ENCODE measurements at regions not wholly inside any gene's neighbourhood (a gene's known extent, or its start where the extent isn't known, plus 50 kb on each side); places are given as distances from the start of the nearest gene placed in this dataset.

DNA sequence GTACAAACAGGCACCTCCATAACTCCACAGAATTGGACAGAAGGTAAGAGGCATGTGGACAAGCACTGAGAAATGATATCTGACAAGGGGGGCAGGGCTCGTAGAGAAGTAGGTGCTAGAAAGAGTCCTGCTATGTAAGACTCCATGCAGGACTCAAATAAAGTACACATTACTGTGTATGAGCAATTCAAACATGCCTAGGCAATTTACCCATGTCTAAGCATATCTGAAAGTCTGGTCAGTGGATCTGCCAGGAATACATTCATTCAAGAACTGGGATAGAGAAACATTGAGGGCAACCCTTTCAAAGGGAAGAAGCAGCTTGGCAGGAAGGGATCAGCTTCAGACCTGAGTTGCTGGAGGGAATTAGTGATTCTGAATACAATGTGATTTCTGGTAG is 174.1 kb upstream of the MCTP2 start:
- FAIRE-seq (no peak), DNase-seq (ENCODE audit: low spot score) (no peak)

DNA sequence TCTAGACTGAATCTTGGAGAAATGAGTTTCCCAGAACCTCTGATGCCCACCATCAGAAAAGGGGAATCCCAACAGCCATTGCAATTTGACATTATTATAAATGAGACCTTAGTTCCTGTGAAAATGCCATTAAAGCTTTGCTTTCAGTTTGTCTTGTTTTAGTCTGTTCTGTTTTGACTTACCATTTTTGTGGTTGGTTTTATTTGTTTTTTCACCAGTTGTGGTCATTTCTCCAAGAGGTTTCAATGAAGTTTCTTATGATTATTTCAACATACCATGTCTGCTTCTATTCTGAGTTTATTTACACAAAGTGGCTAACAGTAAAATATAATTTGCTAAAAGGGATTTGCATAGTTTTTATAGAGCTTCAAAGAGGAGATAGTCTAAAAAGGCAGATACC is 175.0 kb upstream of the MCTP2 start:
- no peak for FAIRE-seq
- no peak for DNase-seq (ENCODE audit: low spot score)

DNA sequence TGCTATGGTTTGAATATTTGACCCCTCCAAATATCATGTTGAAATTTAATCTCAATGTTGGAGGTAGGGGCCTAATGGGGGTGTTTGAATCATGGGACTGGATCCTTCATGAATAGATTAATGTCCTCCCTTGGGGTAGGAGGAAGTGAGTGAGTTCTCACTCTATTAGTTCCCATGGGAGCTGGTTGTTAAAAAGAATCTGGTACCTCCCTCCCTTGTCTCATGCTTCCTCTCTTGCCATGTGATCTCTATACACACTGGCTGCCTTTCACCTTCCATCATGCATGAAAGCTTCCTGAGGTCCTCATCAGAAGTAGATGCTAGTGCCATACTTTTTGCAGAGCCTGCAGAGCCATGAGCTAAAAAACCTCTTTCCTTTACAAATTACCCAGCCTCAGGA is 177.7 kb upstream of the MCTP2 start:
- FAIRE-seq, result no peak
- DNase-seq (ENCODE audit: low spot score), result no peak

DNA sequence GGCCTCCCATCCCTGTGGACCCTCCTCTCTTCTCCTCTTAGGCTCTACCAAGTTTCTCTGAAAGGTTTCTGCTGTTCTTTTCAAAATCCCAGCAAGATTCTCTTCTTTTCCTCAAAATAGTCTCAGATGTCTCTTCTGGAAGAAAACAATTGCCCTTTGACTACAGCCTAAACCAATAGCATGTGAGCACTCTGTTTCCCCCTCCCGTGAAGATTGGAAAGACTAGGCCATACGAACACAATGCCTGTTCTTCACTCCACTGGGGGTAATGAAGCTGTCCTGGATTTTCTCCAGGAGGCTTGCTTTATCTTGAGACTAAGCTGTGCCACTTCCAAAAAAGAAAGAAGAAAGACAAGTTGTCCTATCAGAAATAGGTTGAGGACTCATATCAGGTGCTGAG is 178.7 kb upstream of the MCTP2 start:
- FAIRE-seq (no peak), DNase-seq (ENCODE audit: low spot score) (no peak)

DNA sequence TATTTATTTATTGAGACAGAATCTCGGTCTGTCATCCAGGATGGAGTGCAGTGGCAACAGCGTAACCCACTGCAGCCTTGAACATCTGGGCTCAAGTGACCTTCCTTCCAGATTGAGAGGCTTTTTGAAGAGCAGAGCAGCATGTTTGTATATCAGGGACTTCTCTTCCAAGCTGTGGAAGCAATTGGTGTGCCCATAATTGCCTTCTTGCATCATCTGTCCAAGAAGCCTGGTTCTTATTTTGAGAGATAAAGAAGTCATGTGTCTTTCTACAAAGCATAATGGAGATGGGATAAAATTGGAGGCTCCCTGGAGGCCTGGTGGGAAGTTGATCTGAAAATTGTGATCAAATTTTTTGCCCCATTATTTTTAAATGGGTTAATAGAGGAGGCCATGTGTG is 183.8 kb upstream of the MCTP2 start:
- no peak for FAIRE-seq
- DNase-seq (ENCODE audit: low spot score), result no peak

DNA sequence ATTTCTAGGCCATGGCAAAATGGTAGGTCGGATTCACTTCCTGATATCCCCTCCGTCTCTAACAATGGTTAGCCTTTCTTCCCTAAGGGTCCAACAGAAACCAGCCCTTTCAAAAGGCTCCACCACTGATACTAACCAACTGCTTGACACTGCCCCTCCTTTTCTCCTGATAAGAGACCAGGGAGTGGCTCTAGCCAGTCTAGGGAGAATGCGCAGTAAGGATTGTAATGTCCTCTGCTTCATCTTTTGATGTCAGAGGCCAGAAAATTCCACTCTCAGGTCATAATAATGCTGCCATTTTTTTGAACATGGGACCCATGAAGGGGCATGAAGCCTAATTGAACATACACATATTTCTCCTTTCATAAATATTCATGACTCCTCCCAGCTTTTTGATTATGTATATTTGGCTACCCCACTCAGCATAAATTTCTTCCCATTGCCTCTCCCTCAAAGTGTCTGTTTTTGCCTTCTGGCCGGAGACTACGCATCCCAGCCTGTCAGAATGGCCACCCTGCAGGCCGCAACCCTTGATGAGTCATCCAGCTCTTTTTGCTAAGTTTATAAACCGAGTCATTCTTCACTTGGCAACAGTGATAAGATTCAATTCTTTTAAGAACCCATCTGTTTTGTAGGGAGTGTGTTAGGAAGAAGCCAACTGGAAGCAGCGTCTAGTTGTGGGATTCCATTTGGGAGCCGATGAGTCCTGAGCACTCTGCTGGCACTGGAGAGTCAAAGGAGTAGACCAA is 189.0 kb upstream of the MCTP2 start:
- DNase-seq (ENCODE audit: low spot score) (peak; percentile 44), FAIRE-seq (no peak)

DNA sequence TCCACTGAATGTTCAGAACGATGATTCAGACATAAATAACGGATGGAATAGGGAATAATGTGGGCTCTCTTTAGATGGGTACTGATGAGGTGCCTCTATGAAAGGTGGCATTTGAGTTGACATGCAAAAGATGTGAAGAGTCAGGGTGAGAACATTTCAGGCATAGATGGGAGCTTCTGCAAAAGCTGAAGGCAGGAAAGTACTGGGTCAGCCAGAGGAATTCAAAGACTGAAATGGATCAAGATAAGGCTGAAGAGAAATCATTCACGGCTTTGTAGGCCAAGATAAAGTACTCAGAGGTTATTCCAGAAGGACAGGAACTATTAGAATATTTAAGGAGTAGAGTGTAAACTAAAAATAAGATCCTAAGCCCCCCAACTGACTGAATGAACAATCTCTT is 189.6 kb upstream of the MCTP2 start:
- DNase-seq (ENCODE audit: low spot score) (no peak), FAIRE-seq (no peak)

DNA sequence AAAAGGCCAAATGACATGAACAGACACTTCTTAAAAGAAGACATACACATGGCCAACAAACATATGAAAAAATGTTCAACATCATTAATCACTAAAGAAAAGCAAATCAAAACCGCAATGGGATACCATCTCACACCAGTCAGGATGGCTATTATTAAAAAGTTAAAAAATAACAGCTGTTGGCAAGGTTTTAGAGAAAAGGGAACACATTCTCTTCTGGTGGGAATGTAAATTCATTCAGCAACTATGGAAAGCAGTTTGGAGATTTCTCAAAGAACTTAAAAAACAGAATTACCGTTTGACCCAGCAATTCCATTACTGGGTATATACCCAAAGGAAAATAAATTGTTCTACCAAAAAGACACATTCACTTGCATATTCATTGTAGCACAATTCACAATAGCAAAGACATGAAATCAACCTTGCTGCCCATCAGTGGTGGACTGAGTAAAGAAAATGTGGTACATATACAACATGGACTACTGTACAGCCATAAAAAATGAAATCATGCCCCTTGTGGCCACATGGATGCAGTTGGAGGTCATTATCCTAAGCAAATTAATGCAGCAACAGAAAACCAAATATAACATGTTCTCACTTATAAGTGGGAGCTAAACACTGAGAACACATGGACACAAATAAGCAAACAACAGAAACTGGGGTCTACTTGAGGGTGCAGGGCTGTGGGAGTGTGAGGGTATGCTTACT is 190.7 kb upstream of the MCTP2 start:
- DNase-seq (ENCODE audit: low spot score) (peak; percentile 20), FAIRE-seq (no peak)

DNA sequence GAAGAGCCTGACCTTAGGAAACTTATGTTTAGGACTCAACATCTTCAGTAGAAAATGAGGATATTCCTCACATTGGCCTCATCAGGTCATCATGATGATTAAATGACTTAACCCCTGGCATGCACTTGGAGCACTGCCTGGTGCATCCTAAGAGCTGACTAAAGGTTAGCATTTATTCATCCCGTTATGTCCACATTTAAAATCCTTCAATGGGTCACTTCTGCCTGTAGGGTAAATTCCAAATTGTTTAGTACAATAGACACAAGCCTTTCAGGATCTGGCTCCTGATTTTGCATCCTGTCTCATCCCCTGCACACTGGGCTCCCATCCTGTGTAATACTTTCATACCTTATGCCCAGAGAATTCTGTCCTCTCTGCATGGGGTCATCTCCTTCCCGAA is 195.2 kb upstream of the MCTP2 start:
- no peak for DNase-seq (ENCODE audit: low spot score)
- no peak for FAIRE-seq

DNA sequence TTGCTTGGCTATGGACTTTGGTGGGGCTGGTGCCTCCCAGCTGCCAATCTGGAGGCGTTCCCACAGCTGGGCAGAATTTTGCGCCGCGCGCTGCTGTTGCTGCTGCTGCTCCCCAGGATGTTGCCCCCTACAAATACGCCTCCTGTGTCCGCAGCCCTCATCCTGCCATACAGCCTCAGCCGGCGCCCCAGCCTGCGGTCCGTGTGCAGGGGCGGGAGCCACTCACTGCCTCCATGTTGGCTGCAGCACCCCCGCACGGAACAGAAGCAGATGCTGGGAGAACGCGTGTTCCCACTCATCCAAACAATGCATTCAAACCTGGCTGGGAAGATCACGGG is 197.7 kb upstream of the MCTP2 start:
- DNase-seq (ENCODE audit: low spot score) (no peak), FAIRE-seq (no peak)

DNA sequence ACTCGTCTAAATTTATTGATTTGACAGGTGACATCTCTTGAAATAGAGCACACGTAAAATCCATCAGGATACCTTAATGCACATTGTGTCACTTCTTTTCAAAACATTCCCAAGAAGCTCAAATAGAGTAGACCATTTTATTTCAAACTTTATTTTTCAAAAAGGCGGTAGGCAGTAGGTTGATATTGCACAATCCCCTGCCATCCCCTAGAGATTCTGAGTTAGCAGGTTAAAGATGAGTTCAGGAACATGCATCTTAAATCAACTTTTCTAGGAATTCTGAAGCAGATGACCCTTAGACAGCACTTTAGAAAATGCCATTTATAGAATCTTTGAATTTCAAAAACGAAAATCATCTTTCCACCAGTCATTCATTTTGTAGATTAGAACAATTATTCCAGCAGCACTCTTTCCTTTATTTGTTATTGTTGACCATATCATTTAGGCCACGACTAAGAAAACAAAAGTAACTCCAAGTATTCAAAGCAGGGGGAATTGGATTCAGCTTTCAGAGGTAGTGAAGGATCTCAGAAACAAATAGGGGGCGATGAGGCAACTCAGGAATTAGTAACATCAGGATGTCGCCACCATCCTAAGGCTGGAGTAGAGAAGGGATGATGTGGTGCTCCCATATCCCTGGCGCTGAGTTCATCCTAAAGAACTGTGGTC is 198.2 kb upstream of the MCTP2 start:
- FAIRE-seq, result no peak
- no peak for DNase-seq (ENCODE audit: low spot score)

DNA sequence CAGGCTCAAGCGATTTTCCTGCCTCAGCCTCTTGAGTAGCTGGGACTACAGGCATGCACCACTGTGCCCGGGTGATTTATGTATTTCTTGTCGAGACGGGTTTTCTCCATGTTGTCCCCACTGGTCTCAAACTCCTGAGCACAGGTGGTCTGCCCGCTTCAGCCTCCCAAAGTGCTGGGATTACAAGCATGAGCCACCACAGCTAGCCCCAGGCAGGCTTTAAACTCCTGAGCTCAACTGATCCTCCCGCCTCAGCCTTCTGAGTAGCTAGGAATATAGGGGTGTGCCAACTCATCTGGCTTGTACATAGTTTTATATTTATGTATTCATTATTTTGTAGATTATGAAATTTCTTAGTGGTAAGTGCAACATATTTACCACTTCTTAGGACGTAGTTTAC is 198.8 kb upstream of the MCTP2 start:
- no peak for DNase-seq (ENCODE audit: low spot score)
- no peak for FAIRE-seq

DNA sequence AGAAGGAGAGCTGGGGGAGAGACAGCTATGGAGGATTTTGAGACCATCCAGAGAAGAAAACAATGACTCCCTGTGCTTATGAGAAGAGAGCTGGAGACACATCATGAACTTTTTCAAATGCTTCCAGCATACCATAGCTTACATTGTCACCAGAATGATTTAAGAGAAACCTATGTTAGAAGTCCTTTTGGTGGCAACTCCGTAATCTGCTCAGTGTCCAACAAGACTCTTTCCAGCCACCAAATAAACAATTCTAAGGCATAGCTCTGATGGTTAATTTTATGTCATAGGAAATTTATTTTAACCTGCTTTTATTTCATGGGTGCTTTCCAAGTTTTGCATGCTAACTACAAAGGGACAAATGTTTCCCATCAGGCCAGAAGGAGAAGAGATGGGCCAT is 200.3 kb upstream of the MCTP2 start:
- DNase-seq (ENCODE audit: low spot score) (no peak), FAIRE-seq (no peak)

DNA sequence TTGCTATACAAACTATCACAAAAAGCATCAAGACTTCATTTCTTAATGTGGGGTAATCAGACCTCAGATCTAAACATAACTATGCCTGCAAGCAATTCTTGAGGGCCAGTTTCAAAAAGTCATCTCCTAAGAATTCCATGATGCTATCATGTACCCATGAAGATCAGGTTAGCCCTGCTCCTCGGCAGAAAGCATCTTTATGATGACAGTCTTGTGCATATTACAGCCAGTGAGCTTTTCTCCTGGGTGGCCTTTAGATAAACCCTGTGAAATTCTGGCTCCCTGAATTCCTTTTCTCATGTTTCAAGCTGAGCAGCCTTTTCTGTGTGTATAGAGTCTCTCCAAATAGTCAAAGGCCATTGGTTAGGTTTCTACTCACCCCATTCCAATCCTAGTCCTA is 201.9 kb upstream of the MCTP2 start:
- FAIRE-seq, result no peak
- no peak for DNase-seq (ENCODE audit: low spot score)

DNA sequence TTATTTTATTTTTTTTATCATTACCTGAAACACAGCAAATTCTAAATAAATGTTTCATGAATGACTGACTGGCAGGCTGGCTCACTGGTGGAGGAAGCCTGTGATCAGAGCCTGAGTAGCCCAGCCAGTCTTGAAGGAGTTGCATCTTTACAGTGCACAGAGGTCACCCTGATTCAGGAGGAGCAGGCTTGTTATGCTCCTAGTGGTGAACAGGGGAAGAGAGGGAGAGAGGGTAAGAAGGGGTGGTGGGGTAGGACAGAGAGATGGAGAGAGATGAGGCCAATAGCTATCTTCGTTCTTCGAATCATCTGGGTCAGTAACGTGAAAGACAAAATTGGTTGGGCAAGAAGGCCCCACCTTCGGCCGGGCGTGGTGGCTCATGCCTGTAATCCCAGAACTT is 202.6 kb upstream of the MCTP2 start:
- DNase-seq (ENCODE audit: low spot score) (no peak), FAIRE-seq (no peak)

DNA sequence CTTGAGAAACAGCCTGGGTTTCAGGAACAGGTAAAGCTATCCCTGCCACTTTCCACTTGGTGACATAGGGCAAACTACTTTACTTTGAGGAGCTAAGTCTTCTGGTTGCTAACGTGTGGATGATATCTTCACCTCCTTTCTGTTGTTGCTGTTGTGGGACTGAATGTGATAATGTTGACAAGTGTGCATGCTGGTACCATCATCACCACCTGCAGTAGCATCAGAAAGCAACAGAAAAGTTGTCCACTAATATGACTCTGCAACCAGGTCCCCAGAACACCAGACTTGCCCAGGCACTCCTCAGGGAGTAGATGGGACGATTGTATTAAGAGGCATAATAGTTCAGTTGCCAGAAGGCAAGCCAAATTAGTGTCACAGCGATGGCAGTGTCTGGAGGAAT is 203.2 kb upstream of the MCTP2 start:
- DNase-seq (ENCODE audit: low spot score) (no peak), FAIRE-seq (no peak)

DNA sequence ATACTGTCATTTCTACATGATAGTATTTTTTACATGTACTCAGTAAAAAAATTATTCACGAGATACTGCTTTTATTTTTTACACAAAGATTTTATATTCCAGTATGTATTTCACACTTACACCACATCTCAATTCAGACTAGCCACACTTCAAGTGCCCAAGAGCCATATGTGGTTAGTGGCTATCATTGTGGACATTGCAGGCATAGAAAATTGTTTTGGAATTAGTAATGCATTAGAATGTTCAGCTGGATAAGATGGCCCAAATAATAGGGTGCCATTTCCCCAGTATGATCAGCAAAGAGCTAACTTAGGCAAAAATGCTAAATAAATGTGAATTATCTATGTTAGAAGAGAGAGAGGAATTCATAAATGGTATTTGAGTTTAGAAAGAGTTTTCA is 203.8 kb upstream of the MCTP2 start:
- DNase-seq (ENCODE audit: low spot score) (no peak), FAIRE-seq (no peak)

DNA sequence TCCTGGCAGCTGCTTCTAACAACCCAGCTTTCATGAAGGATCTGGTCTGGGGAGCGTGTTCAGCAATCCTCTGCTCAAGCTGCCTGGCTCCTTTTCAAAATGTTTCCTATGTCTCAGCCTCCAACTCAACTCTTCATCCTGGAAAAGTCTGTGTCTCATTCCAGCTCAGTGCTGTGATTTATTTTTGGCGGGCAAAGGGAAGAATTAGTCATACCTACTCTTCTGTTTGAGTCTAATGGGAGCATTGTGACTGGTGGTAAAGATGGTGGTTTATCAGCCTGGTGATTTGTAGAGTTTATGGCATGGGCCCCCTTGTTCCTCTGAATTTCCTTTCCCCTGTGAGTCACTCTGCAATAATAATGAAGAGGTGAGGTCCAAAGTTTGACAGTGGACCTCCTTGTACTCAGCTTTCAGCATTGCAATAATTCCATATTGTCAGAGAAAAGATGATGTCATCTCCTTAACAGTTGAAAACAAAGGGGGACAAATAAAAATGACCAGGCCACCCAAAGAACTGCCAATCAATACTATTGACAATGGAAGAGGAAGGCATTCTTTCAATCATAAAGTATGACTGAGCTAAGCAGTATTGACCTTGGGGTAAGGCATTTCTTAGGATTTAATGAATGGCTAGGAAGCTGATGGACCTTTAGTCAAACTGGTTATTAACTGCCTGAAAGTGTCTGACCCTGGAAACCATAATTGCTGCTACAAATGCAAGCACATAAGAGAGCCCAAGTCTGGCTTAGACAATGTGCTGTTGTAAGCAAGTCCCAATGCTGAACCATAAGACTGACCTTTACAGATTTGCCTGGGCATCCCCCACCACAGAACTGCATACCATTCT is 204.7 kb upstream of the MCTP2 start:
- peak; percentile 31 for DNase-seq (ENCODE audit: low spot score)

DNA sequence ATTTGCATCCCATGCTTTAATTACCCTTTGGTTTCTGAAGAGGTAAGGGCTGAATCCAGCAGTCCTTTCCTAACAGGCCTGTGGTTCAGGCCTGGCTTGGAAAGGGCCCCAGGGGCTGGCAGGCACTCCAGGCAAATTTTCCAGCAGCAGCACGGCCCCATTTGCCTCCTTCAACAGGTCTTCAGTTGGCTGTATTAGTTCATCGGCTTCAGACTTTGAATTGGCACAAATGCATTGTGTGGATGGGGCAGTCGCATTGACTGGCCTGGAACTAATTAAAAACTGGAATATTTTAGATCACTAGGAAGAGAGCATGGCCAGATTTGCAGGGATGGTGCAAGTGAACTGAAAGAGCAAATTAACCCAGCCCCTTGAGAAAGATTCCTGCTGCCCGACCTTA is 207.8 kb upstream of the MCTP2 start:
- no peak for FAIRE-seq

More for the DNA sequence above, 204.7 kb upstream of the MCTP2 start:
- no peak for FAIRE-seq

DNA sequence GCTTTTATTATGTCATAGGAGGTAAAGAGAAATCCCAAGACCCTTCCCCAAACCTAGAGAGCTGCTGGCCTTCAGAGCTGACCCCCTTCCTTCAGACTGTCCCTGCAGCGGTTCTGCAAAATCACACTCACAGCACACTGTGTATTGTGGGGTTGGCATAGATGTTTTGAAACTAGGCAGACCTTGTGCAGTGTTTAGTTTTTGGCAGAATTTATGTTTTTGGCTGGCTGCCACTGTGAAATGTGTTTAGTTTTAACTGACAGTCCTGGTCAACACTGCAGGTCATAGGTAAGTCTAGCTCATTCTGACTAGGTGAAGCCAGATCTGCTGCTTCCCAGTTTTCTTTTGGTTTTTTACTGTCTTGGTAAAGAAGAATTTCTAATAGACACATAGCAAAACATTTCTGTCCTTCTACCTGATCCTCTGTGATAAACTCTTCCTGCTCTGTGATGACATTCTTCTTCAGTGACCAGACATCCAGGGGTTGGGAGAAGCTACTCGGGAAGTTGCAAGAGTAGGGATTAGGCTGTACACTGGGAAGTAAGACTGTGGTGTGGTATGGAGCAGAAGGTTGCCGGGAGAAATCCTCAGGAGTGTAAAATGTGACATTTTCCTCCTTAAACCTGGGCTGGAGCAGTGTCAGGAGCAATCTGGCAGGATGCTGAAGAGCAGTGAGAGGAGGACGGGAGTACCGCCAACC is 209.6 kb upstream of the MCTP2 start:
- FAIRE-seq (no peak), DNase-seq (ENCODE audit: low spot score) (no peak)

More for the DNA sequence above, 207.8 kb upstream of the MCTP2 start:
- DNase-seq (ENCODE audit: low spot score), result no peak

DNA sequence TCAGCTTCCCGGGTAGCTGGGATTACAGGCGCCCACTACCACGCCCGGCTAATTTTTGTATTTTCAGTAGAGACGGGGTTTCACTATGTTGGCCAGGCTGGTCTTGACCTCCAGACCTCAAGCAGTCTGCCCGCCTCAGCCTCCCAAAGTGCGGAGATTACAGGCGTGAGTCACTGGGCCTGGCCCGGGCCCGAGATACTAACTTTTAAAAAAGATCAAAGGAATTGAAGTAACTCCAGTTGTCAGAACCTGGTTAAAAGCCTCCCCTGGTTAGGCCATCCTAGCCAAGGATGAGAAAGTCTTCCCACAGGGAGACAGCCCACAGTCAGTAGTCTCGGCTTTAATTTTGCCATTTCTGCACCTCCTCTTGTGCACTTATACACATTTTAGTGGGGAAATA is 212.3 kb upstream of the MCTP2 start:
- DNase-seq (ENCODE audit: low spot score) (no peak), FAIRE-seq (no peak)

All from RCC 7860 (cell line).